ENCODE measurements at regions not wholly inside any gene's neighbourhood (a gene's known extent, or its start where the extent isn't known, plus 50 kb on each side); places are given as distances from the start of the nearest gene placed in this dataset.

DNA sequence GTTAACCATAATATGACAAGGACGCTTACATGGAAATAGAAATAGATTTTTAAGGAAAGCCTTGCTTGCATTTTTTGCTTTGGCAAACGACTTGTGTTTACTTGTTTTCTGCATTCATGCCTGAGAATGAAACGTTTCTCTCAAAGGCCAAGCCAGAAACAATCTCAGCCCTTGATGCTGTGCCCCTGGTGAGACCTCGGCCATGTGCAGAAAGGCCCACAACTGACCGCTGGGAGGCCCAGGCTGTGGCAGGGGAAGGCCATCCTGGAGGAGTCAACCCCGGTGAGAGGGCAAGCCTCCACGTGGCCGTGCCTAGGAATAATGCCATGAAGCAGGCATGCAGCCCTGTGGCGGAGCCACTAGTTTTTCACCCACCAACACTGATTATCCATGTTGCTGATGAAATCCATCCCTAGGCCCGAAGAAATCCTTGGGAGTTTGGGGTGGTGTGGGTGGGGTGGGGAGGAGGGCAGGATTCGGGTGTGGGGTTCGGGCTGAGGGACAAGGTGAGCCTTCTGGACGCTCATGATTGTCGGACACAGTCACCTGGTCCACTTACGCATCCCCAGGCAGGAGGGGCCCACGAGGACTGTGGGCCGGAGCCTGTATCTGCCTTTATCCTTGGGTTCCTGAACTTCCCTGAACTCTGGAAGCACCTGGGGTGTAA lies 107.6 kb upstream of the APCDD1 start:
- DNase-seq (peak in 2 of 3 donors; percentile 36 to 56), ATAC-seq (ENCODE audit: insufficient read depth, low FRiP score) (no peak)
- whole genome bisulfite sequencing, 2 donors, result 89 to 90% methylated on average over 17 of the region's 17 CpGs
- no peak overlapping the region for H3K27ac ChIP-seq (ENCODE audit: low read depth in 1 of 2, low read length in 1 of 2)
- no peak overlapping the region for H3K9ac ChIP-seq (ENCODE audit: insufficient read depth in 1 of 2, low read length in 2 of 2)
- H3K36me3 ChIP-seq (ENCODE audit: control insufficient read depth in 4 of 4, insufficient read depth in 4 of 4, low read length in 4 of 4), result no peaks in the 10 kb centered on the region
- H3K9me3 ChIP-seq (ENCODE audit: control insufficient read depth in 4 of 4, insufficient read depth in 3 of 4, low read length in 3 of 4), result no peaks in the 10 kb centered on the region
- TF ChIP-seq, protein P1, sequence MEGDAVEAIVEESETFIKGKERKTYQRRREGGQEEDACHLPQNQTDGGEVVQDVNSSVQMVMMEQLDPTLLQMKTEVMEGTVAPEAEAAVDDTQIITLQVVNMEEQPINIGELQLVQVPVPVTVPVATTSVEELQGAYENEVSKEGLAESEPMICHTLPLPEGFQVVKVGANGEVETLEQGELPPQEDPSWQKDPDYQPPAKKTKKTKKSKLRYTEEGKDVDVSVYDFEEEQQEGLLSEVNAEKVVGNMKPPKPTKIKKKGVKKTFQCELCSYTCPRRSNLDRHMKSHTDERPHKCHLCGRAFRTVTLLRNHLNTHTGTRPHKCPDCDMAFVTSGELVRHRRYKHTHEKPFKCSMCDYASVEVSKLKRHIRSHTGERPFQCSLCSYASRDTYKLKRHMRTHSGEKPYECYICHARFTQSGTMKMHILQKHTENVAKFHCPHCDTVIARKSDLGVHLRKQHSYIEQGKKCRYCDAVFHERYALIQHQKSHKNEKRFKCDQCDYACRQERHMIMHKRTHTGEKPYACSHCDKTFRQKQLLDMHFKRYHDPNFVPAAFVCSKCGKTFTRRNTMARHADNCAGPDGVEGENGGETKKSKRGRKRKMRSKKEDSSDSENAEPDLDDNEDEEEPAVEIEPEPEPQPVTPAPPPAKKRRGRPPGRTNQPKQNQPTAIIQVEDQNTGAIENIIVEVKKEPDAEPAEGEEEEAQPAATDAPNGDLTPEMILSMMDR (IDR thresholded peaks at IDR 0.05; ENCODE audit: control extremely low read depth, extremely low read depth), result no peak
- no peaks in the 10 kb centered on the region for H3K27me3 ChIP-seq (ENCODE audit: control insufficient read depth in 3 of 3, insufficient read depth in 3 of 3, low read length in 2 of 3)
- peaks cover 0 to 50% (median 0%) of the 10 kb centered on the region in 5 donors for H3K4me1 ChIP-seq (ENCODE audit: control insufficient read depth in 5 of 5, insufficient read depth in 5 of 5, low read length in 5 of 5)
- no peak overlapping the region for H3K4me3 ChIP-seq

DNA sequence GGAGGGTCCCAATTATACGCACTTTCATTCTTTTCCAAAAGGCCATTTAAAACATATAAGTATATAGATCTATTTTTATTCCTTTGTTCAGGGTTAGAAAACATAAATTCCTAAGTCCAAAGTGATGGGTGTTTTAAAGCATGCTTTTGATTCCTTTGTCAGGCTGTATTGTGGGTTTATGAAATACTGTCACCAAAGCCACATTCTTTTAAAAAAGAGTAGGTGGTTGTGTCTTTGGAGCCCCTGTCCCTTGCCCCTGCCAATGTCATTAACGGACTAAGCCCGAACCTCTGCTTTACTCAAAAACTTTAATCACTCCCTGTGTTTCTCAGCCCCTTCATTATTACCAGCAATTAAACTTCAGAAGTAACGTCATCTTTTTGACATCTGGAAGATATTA lies 104.9 kb upstream of the APCDD1 start:
- DNase-seq (no peak), ATAC-seq (ENCODE audit: insufficient read depth, low FRiP score) (no peak)
- TF ChIP-seq, protein P1 (IDR thresholded peaks at IDR 0.05; ENCODE audit: control extremely low read depth, extremely low read depth), result no peak
- H3K9me3 ChIP-seq (ENCODE audit: control insufficient read depth in 4 of 4, insufficient read depth in 3 of 4, low read length in 3 of 4), result no peaks in the 10 kb centered on the region
- peaks cover 2 to 68% (median 18%) of the 10 kb centered on the region in 5 donors for H3K4me1 ChIP-seq (ENCODE audit: control insufficient read depth in 5 of 5, insufficient read depth in 5 of 5, low read length in 5 of 5)
- H3K36me3 ChIP-seq (ENCODE audit: control insufficient read depth in 4 of 4, insufficient read depth in 4 of 4, low read length in 4 of 4), result no peaks in the 10 kb centered on the region
- no peak overlapping the region for H3K27ac ChIP-seq (ENCODE audit: low read depth in 1 of 2, low read length in 1 of 2)
- no peak overlapping the region for H3K9ac ChIP-seq (ENCODE audit: insufficient read depth in 1 of 2, low read length in 2 of 2)
- H3K4me3 ChIP-seq, result no peak overlapping the region
- WGBS, 2 donors, result 91 to 95% methylated on average over 4 of the region's 4 CpGs
- H3K27me3 ChIP-seq (ENCODE audit: control insufficient read depth in 3 of 3, insufficient read depth in 3 of 3, low read length in 2 of 3), result no peaks in the 10 kb centered on the region

DNA sequence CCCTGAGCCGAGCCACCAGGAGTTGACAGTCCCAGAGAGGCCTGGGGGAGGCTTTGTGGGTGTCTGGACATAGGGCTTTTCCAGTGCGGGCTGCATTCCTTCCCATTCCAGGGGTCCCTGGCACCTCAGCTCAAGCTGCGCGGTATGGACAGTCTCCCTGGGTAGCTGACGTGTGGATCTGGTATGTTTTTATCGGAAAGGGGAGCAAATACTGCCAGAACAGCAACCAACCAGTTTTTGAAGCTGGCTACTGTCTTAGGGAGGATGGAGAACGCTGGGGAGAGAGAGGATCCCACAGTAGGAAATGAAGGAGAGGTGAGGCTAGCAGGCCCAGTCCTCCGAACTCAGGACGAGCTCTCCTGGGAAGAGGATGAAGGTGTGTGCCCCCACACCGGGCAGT lies 103.8 kb upstream of the APCDD1 start:
- Histone ChIP-seq H3K9ac (ENCODE audit: insufficient read depth in 1 of 2, low read length in 2 of 2) (no peak overlapping the region), H3K36me3 (ENCODE audit: control insufficient read depth in 4 of 4, insufficient read depth in 4 of 4, low read length in 4 of 4) (no peaks in the 10 kb centered on the region), H3K9me3 (ENCODE audit: control insufficient read depth in 4 of 4, insufficient read depth in 3 of 4, low read length in 3 of 4) (no peaks in the 10 kb centered on the region), H3K27ac (ENCODE audit: low read depth in 1 of 2, low read length in 1 of 2) (no peak overlapping the region), H3K4me1 (ENCODE audit: control insufficient read depth in 5 of 5, insufficient read depth in 5 of 5, low read length in 5 of 5) (peaks cover 2 to 76% (median 18%) of the 10 kb centered on the region in 5 donors), H3K27me3 (ENCODE audit: control insufficient read depth in 3 of 3, insufficient read depth in 3 of 3, low read length in 2 of 3) (no peaks in the 10 kb centered on the region), H3K4me3 (no peak overlapping the region)
- 90 to 96% methylated on average over 10 of the region's 10 CpGs for WGBS, 2 donors
- TF ChIP-seq, protein P1 (IDR thresholded peaks at IDR 0.05; ENCODE audit: control extremely low read depth, extremely low read depth), result no peak
- ATAC-seq (ENCODE audit: insufficient read depth, low FRiP score) (no peak), DNase-seq (no peak)
